ENCODE measurements at regions not wholly inside any gene's neighbourhood (a gene's known extent, or its start where the extent isn't known, plus 50 kb on each side); places are given as distances from the start of the nearest gene placed in this dataset.
"Not testable (repeated sequence)": the region's sequence is repeated elsewhere in the genome, so short reads cannot be mapped to it uniquely, and the experiment has no call there.

DNA sequence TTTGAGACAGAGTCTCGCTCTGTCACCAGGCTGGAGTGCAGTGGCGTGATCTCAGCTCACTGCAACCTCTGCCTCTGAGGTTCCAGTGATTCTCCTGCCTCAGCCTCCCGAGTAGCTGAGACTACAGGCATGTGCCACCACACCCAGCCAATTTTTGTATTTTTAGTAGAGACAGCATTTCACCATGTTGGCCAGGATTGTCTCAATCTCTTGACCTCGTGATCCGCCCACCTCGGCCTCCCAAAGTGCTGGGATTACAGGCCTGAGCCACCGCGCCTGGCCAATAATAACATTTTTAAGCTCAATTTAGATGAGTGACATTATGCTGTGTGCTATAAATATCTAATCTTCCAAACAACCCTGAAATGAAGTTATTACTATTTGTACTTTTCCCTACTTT lies 338.8 kb upstream of the VRK2 start:
- DNase-seq (ENCODE audit: low spot score), result not testable (repeated sequence)

DNA sequence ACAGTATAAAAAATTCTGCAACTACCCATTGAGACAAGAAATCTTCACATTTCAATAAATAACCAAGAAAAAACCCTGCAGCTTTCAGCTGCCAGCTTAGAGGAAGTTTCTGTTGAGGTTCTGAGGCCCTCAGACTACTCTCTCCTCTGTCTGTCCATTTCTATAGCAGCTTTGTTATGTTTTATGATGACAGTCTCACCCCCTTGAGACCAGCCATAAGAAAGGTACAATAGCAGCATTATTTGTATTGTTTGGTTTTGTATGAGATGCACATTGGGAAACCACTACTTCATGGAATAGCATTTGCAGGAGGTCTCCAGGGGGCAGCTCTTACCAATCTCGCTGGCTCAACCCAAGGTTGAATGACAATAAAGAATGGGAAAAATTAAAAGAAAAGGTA lies 334.6 kb upstream of the VRK2 start:
- no peak for DNase-seq (ENCODE audit: low spot score)

DNA sequence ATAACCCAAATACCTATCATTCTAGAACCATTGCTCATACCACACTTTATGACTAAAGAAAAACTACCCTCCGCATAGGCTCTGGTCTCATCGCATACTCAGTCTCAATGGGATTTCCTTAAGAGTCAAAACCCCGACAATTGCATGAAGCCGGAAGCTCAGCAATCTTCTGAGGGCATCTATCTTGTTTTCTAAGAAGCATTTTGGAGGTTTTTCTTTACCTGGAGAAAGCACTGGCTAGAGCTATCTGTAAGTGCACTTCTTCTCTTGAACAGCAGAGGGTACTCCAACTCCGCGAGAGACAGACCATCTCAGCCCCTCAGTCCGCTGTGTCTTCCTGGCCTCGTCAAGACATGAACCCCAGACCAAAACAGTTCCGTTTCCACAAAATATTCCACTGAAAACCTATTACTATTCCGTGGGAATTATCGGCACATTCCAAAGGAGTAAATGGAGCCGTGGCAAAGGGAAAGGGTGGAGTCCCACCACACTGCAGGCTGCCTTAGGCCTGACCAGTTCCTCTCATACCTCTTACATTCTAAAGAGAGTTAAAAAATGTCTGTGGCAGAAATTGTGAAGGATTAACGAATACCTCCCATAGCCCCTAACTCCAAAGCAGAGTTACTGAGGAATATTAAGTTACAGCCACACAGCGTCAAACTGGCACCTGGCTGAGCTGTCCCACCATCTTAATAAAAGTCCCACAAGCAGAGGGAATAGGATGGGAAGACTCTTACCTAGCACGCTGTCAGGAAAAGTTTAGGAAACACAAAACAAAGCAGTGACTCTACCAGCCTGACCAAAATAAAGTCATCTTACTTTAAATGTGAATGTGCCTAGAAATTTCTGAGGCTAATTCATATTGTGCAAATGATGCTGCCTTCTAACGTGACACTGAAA lies 325.6 kb upstream of the VRK2 start:
- peak; percentile 53 for DNase-seq (ENCODE audit: low spot score)

DNA sequence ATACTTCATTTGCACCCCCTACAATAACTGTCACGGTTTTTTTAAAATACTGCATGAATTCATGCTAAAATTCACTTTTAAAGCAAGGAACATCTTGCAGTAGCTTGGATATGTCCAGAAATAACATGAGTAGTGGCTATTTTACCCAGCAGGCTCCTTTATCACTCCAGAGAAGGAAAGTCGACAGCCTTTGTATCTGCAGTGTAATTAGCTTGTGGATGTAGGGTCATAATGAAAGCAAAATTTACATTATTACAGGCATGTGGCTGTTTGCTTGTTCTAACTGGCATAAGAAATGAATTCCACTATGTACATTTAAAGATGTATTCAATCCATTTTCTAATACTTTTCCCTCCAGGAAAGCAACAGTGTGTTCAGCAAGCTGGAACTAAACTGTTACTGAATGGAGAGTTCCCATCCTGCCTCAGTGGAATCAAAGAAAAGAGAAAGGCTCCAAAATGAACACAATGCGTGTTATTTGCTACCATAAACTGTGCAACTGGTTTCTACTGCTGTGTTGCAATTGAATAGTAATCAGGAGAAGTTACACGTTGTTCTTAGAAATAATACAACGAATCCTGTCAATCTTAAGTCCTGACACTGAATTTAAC lies 321.2 kb upstream of the VRK2 start:
- no peak for DNase-seq (ENCODE audit: low spot score)

DNA sequence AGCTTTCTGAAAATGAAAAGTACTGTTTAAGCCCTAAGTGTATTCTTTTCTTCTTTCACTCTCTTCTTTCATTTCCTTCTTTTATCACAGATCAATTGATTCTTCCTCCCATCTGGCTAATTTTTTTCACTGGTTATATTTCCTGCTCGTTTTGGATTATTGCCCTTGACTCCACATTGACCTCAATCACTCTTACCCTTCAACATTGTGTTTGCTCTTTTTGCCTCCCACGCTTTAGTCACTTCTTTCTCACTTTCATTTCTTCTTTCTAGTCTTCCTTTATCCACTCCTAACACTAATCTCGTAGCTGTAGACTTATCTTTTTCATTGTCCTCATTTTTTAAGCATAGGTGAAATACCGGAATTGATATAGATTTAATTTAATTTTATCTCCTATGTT lies 320.3 kb upstream of the VRK2 start:
- no peak for DNase-seq (ENCODE audit: low spot score)

DNA sequence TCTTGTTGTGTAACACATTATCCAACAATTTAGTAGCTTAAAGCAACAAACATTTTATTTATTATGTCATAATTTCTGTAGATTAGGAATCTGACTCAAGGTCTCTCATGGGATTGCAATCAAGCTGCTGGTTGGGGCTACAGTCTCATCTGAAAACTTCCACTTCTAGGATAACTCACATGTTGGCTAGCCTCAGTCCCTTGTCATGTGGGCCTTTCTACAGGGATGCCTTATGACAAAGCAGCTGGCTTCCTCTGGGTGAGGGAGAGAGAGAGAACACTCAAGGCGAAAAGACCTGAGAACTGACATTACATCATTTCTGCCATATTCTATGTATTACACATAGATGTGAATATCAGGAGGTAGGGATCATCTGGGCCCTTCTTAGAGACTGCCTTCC lies 317.9 kb upstream of the VRK2 start:
- peak; percentile 0 for DNase-seq (ENCODE audit: low spot score)

DNA sequence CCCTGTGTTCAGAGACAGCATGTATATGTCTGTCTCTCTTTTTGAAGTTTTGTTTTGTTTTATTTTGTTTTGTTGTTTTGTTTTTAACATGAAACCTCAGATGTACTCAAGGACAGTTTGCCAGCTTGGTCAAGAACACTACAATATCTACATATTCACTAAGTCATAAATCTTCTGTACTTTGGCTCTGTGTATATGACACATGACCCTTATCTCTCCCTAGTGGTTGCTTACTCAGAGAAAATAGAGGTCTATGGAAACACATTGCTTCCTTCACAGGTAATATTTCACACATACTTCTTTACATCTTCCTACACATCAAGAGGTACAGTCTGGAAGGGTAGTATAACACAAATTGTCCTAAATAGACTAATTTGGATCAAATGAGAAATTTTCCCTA lies 312.6 kb upstream of the VRK2 start:
- no peak for DNase-seq (ENCODE audit: low spot score)

DNA sequence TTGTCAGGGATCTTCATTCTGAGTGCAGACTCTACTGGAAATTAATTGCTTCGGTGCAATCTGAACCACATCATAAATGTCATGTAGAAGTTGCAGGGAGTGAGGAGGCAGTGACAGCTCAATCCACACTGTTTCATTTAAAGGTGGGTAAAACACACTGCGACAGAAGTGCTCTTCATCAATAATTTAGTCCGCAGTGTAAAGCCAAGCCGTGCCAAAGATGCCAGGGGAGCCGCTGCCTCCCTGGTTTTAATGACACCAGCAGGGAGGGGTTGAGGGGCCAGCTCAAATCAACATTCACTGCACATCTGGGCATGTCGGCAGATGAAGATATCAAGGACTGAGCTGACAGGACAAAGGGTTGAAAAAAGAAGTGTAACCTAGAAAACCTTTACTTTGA lies 305.7 kb upstream of the VRK2 start:
- DNase-seq (ENCODE audit: low spot score), result no peak

DNA sequence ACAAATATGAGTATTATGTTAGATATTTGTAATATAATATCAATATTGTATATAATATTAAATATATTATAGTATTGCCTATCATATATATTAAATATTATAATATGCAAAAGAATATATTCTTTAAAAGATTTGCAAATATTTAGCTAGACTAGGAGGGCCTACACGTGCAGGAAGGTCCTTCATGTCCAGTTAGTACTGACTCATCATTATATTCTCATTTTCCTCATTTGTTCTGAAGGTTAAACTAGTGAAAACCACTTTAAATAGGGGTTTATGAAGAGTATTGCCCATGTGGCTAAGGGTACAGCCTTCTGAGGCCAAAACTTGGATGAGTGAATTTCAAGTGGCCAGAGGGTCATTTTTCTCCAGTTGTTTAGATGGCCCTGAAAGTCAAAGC lies 293.0 kb upstream of the VRK2 start:
- DNase-seq (ENCODE audit: low spot score), result no peak

DNA sequence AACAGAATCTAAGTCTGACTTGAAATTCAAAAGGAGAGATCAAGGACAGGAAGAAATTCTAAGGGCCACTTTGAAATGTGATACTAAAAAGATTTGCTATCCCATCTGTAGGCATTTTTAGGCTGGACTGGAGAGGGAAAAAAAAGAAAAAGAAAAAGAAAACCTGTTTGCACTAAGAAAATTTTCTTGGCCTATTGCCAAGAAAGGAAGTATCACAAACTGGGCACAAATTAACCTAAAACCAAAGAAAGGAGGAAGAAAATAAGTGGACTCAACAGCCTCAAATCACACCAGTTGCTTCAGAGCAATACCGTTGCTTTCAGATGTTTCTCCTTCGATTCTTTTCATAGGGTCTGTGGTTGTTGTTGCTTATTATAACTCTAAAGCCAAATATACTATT lies 287.9 kb upstream of the VRK2 start:
- no peak for DNase-seq (ENCODE audit: low spot score)

DNA sequence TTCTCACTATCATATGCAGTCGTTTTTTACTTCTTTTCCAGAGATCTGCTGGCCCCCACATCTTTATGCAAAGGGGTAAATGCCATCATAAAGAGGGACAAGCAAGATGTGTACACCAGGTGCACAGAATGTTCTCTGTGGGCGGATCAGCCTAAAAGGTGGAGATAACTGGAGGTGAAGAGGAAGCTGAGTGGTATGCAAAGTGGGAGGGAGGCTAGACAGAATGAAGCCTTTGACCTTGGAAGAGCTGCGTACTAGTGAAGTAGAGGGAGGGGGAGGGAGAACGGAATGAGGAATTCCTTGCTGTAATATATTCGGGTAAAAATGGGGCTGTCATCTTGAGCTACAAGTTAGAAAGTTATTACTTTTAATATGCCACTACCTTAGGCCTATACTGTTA lies 287.5 kb upstream of the VRK2 start:
- no peak for DNase-seq (ENCODE audit: low spot score)

DNA sequence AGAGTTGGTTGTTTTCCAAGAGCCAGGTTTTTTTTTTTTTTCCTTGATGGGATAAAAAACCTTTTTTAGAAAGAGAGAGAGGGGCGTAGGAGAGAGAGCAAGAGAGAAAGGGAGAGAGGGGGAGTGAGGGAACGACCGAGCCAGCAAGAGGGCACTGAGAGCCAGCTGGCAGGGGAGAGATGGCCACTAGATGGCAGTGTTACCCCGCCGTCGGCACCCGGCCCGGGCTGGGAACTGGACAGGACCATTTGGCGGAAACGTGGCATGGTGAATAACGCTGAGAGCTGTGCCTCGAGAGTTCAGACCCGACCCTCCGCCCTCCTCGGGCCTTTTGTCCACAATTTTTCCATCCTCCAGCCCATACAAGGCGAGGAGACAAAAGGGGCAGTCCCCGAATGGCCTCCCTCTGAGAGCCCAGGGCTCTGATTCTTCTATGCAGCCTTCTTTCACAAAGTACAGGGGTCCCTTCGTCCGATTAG lies 286.7 kb upstream of the VRK2 start:
- peak; percentile 72 for DNase-seq (ENCODE audit: low spot score)

DNA sequence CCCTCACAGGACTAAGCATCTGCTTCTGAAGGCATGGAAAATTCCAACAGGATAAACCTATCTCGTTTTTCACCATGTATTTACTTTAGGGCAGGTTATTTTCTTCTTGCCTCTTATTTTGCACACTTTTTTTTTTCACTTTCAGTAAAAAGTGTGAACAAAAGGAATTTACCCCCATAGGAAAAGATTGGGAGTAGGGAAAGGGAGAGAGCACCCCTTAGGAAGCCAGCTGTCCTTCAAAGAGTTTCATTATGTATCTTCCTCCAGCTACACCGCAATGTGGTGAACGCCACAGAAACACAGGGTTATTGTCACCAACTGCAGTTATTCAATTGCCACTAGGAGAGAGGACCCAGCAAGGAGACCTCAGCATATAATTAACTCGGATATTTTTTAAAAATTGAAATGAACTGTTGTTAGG lies 286.2 kb upstream of the VRK2 start:
- no peak for DNase-seq (ENCODE audit: low spot score)

DNA sequence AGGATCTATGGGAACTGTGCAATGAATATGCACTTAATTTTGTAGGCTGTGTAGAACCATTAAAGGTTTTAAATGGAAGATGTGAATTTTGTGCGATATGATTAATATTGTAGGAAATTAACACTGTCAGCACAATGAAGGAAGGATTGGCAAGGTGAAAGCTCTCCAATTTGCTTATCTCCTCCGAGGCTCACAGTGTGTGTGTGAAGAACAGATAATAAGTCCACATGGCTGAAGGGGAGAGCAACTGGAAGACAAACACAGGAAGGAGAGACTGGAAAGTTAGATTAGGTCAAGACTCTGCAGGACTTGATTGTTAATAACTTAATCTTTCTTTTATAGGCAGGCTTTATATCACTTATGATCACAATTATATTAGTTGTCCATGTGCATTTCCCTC lies 269.7 kb upstream of the VRK2 start:
- DNase-seq (ENCODE audit: low spot score), result no peak

DNA sequence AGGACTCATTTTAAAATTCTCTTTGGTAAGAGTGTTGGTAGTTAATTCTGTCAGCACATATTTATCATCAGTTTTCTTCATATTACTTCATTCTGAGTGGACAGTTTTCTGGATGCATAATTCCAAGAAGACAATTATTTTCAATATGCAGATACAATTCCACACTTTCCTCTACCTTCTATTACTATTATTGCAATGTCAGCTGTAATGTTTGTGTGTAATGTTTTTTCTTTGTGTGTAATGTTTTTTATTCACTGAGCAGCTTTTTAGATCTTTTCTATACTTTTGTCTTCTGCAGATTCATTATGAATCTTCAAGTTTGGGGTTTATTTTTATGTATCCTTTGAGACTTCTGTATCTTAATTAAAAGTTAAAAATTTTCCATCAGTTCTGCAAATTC lies 264.0 kb upstream of the VRK2 start:
- DNase-seq (ENCODE audit: low spot score), result no peak

DNA sequence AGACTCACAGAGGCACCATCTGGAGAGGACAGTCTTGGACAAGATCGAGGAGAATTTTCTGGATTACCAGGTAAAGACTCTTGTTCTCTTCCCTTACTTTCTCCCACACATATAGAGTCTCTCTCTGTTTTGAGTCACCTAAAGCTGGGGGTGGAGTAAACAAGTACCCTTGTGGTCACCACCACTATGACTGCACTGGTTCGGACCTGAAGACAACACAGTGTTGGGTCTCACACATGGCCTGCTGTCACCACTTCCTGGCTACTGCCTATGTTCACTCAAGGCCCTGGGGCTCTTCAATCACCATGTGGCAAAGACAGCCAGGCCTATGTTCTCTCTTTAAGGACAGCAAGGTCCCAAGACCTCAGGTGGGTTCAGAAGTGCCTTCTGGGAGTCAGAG lies 253.3 kb upstream of the VRK2 start:
- DNase-seq (ENCODE audit: low spot score), result no peak

DNA sequence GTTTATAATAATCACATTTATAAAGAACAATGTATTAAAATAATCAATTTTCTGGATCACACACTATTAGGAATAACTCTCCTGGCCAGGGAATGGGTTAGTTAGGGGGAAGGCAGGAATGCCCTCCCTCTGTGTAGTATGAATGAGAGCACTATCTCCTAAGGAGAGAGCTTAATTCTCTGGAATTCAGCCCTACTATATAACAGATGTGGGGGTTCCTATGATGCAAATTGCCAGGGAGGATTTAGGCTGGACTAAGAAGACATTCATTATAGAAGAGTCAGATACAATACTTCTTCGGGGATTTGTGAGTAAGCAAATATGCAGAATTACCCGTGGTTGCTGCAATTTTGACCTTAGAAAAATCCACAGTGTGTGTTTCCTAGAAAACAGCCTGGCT lies 250.1 kb upstream of the VRK2 start:
- DNase-seq (ENCODE audit: low spot score), result no peak

DNA sequence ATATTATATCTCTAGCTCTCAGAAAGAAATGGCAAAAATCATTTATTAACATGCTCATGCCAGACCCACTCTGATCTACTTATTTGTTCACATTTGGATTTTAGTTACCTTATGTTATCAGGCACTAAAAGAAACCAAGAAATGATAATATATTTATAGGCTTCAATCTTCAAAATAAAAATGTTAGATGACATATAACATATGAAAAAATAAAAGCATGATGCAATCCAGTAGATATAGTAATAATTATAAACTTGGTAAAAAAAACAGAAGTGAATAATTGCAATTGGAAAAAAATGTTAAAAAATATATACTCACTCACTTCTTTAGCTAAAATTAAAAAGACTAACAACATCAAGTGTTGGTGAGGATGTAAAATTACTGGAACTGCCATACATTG lies 248.3 kb upstream of the VRK2 start:
- DNase-seq (ENCODE audit: low spot score), result no peak

DNA sequence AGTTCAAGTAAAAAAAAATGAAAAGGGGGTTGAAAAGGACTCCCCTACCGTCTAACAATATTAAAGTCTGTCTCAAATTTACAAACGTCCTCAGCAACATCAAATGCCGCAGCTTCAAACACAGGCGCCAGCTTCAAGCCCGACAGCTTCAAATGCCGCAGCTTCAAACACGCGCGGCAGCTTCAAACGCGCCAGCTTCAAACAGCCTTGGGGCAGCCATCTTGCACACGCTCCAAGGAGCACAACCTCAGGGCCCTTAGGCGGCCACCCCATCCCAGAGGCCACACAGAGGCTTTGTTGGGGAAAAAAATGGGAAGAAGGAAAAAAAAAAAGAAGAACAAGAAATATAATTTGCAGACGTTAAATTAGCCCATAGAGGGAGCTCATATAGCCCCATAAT lies 244.4 kb upstream of the VRK2 start:
- no peak for DNase-seq (ENCODE audit: low spot score)

DNA sequence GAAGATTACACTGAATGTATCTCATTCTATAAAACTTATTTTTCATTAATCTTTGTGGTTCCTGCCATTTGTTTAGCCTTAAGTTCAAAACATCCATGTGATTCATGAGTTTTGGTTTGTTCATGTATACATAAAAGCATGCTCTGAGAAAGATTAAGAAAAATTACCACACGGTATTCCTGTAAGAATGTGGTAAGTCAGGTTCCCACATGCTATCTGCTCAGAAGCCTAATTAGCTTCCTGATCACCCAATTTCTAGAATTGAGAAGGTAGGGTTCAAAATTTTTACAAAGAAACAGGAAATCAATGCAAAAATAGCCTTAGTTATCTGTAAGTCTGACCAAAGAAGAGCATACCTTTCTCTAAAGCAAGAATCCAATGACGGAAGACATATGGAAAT lies 241.6 kb upstream of the VRK2 start:
- DNase-seq (ENCODE audit: low spot score), result no peak

DNA sequence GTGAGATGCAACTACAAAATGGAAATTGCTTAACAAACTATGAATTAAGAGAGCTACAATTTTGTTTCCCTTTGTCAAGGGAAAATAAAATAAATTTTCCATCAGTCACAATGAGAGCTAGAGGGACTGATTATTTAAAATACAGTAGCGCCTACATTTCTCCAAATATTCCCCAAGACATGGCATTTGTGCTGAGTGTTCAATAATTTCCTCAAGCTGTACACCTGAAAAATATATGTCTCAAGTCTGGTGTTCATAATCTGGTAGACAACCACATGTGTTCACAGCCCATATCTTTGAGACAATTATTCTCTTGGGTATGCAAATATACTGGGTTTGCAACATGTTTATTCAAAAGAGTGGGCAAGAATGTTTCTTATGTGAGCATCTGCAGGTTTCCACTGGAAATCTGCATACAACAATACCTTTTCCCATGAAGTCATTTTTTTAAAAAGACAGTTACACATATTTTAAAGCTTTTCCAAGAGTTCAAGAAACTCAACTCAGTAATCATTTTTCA lies 240.1 kb upstream of the VRK2 start:
- DNase-seq (ENCODE audit: low spot score), result no peak

DNA sequence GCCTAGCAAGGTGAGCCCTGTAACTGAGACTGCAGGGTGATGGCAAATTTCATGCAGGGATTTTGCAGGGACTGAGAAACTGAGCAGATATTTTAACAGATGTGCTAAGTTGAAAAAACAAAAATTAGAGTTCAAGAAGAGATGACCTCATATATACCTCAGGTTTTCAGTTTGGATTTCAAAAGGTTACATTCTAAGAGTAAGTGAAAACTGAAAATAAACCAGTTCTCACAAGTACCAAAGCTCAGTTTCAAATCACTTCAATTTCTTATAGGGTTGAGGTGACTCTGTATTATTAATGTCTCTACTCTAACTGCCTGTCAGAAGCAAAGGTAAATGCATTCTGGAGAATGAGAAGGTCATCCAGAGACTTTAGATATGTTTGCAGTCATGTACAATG lies 237.4 kb upstream of the VRK2 start:
- DNase-seq (ENCODE audit: low spot score), result no peak

DNA sequence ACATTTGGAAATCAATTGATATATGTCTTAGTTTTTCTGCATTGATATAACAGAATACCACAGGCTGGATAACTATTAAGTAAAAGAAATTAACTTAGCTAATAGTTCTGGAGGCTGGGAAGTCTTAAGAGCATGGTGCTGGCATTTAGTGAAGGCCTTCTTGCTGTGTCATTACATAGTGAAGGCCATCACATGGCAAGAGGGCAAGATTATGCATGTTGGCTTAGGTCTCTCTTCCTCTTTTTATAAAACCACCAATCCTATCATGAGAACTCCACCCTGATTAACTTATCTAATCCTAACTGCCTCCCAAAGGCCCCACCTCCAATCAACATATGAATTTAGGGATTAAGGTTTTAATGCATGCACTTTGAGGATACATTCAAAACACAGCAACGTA lies 225.5 kb upstream of the VRK2 start:
- no peak for DNase-seq (ENCODE audit: low spot score)

DNA sequence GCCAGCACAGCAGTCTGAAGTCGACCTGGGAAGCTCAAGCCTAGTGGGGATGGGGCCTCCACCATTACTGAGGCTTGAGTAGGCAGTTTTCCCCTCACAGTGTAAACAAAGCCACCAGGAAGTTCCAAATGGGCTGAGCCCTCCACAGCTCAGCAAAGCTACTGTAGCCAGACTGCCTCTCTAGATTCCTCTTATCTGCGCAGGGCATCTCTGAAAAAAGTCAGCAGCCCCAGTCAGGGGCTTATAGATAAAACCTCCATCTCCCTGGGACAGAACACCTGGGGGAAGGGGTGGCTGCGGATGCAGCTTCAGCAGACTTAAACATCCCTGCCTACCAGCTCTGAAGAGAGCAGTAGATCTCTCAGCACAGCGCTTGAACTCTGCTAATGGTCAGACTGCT lies 218.4 kb upstream of the VRK2 start:
- no peak for DNase-seq (ENCODE audit: low spot score)

All from RKO (cell line).